Neuronal stem cell (in vitro differentiated cells): ENCODE measurements at regions not wholly inside any gene's neighbourhood (a gene's known extent, or its start where the extent isn't known, plus 50 kb on each side); places are given as distances from the start of the nearest gene placed in this dataset.

ENCODE experiments used
- DNase-seq: peaks from one replicate; pipeline ENCODE4 v3.0.0-alpha.2; 2013; ENCODE audit warnings: low spot score
- H2AFZ ChIP-seq: one replicate; pipeline ENCODE4 v1.6.1; 2013; ENCODE audit warnings: mild to moderate bottlenecking, low read length, inconsistent platforms
- H2AK5ac ChIP-seq: 2 replicates; pipeline ENCODE4 v1.6.1; 2013; ENCODE audit warnings: low read depth, mild to moderate bottlenecking, inconsistent platforms, low read length, moderate library complexity, mixed read lengths
- H2BK120ac ChIP-seq: 2 replicates; pipeline ENCODE4 v1.6.1; 2013; ENCODE audit warnings: low read depth, mild to moderate bottlenecking, inconsistent platforms, low read length, moderate library complexity, mixed read lengths
- H2BK12ac ChIP-seq: one replicate; pipeline ENCODE4 v1.6.1; 2013; ENCODE audit warnings: low read length, inconsistent platforms
- H2BK15ac ChIP-seq: 2 replicates; pipeline ENCODE4 v1.6.1; 2013; ENCODE audit warnings: mild to moderate bottlenecking, low read length, inconsistent platforms, mixed read lengths
- H2BK5ac ChIP-seq: one replicate; pipeline ENCODE4 v1.6.1; 2013; ENCODE audit warnings: inconsistent platforms, mild to moderate bottlenecking, low read length, moderate library complexity
- H3K14ac ChIP-seq: one replicate; pipeline ENCODE4 v1.6.1; 2013; ENCODE audit warnings: low read length, inconsistent platforms
- H3K18ac ChIP-seq: 2 replicates; pipeline ENCODE4 v1.6.1; 2013; ENCODE audit warnings: low read length, inconsistent platforms
- H3K23ac ChIP-seq: 2 replicates; pipeline ENCODE4 v1.6.1; 2013; ENCODE audit warnings: low read depth, mild to moderate bottlenecking, mixed read lengths, low read length, inconsistent platforms; ENCODE audit not compliant: poor library complexity
- H3K27ac ChIP-seq: replicated peaks from 3 replicates; pipeline ENCODE4 v1.5.1; 2013; ENCODE audit warnings: low read length, inconsistent platforms
- H3K27me3 ChIP-seq, 3 experiments: 2 replicates each; pipeline ENCODE4 v1.6.1; 2013; ENCODE audit warnings: low read length in 3 of 3, mild to moderate bottlenecking in 2 of 3, inconsistent platforms in 1 of 3, low read depth in 1 of 3, mixed read lengths in 1 of 3, moderate library complexity in 1 of 3; ENCODE audit not compliant: control insufficient read depth in 3 of 3, insufficient read depth in 3 of 3
- H3K36me3 ChIP-seq, 2 donors: replicated peaks in 1 of 2; 2 replicates each; pipeline ENCODE4 v1.6.1; 2013; ENCODE audit warnings: low read length in 2 of 2; ENCODE audit not compliant: control insufficient read depth in 2 of 2, insufficient read depth in 2 of 2
- H3K4ac ChIP-seq: 2 replicates; pipeline ENCODE4 v1.6.1; 2013; ENCODE audit warnings: inconsistent platforms, mild to moderate bottlenecking, low read length, moderate library complexity
- H3K4me1 ChIP-seq, 2 donors: 1 replicate in 1 of 2; 2 replicates in 1 of 2; pipeline ENCODE4 v1.6.1; 2013; ENCODE audit warnings: low read length in 2 of 2, low read depth in 1 of 2; ENCODE audit not compliant: control insufficient read depth in 2 of 2, insufficient read depth in 1 of 2
- H3K4me2 ChIP-seq: one replicate; pipeline ENCODE4 v1.6.1; 2013; ENCODE audit warnings: mild to moderate bottlenecking, low read length, inconsistent platforms; ENCODE audit not compliant: insufficient read depth, poor library complexity, severe bottlenecking
- H3K4me3 ChIP-seq, 2 donors: 2 replicates each; pipeline ENCODE4 v1.5.1; 2013; ENCODE audit warnings: low read length in 2 of 2, mild to moderate bottlenecking in 2 of 2, inconsistent platforms in 1 of 2, moderate library complexity in 1 of 2
- H3K79me1 ChIP-seq: one replicate; pipeline ENCODE4 v1.6.1; 2013; ENCODE audit warnings: low read depth, mild to moderate bottlenecking, inconsistent platforms, low read length, moderate library complexity
- H3K9ac ChIP-seq: one replicate; pipeline ENCODE4 v1.6.1; 2013; ENCODE audit warnings: mild to moderate bottlenecking, low read depth, low read length, inconsistent platforms; ENCODE audit not compliant: poor library complexity
- H3K9me3 ChIP-seq, 2 donors: replicated peaks in 1 of 2; 2 replicates each; pipeline versions ENCODE3 to v1.6.1; 2013; ENCODE audit warnings: low read length in 2 of 2, mild to moderate bottlenecking in 2 of 2, inconsistent platforms in 1 of 2, low read depth in 1 of 2, mixed read lengths in 1 of 2, moderate library complexity in 1 of 2; ENCODE audit not compliant: control insufficient read depth in 2 of 2, insufficient read depth in 1 of 2
- H4K8ac ChIP-seq: one replicate; pipeline ENCODE4 v1.6.1; 2013; ENCODE audit warnings: low read depth, mild to moderate bottlenecking, inconsistent platforms, low read length, moderate library complexity
- H4K91ac ChIP-seq: one replicate; pipeline ENCODE4 v1.6.1; 2013; ENCODE audit warnings: low read length, low read depth, mild to moderate bottlenecking, inconsistent platforms; ENCODE audit not compliant: poor library complexity
- WGBS, 2 donors: extraction: QIAGEN DNeasy Blood & Tissue Kit; methylation state at CpG; one replicate each; pipeline ENCODE4 v1.1.7; 2013; ENCODE audit warnings: missing lambda C conversion rate in 2 of 2, mixed read lengths in 1 of 2; ENCODE audit not compliant: insufficient read length in 2 of 2, insufficient replicate concordance in 1 of 2; ENCODE audit errors: extremely low coverage in 2 of 2; 5-methylcytosine and 5-hydroxymethylcytosine counted together

- Histone ChIP-seq H3K79me1 (no peaks in the 10 kb centered on the region), H2BK5ac (no peak overlapping the region), H4K8ac (no peak overlapping the region), H2AK5ac (no peak overlapping the region), H3K14ac (no peak overlapping the region), H3K27ac (no peak overlapping the region), H3K4ac (no peak overlapping the region), H3K4me3 (no peak overlapping the region), H2BK120ac (no peak overlapping the region), H3K27me3 (peaks cover 0 to 29% (median 0%) of the 10 kb centered on the region in 3 experiments), H2BK12ac (no peak overlapping the region), H3K18ac (no peak overlapping the region), H3K36me3 (no peaks in the 10 kb centered on the region), H2AFZ (peak overlapping the region; percentile 13), H3K4me2 (no peak overlapping the region), H3K9me3 (peaks cover 2 to 3% of the 10 kb centered on the region in 2 donors), H2BK15ac (no peak overlapping the region), H4K91ac (no peak overlapping the region), H3K23ac (no peak overlapping the region), H3K9ac (no peak overlapping the region), H3K4me1 (peaks cover 2 to 15% of the 10 kb centered on the region in 2 donors)
- DNase-seq = peak; percentile 53
- WGBS, 2 donors = no CpG with 5 or more reads among the region's 9 CpGs
Measured at GRCh38 chr18:10297086-10297485, 157.3 kb upstream of the APCDD1 start.

GRCh38 chr18:10298346-10298745 lies 156.1 kb upstream of the APCDD1 start:
- Histone ChIP-seq H2BK120ac (no peak overlapping the region), H2AK5ac (no peak overlapping the region), H2BK12ac (no peak overlapping the region), H2BK15ac (no peak overlapping the region), H2AFZ (no peak overlapping the region), H3K4me1 (peaks cover 2 to 15% of the 10 kb centered on the region in 2 donors), H4K91ac (no peak overlapping the region), H4K8ac (no peak overlapping the region), H3K4ac (no peak overlapping the region), H3K27ac (no peak overlapping the region), H3K9ac (no peak overlapping the region), H3K27me3 (peaks cover 0 to 29% (median 0%) of the 10 kb centered on the region in 3 experiments), H3K4me2 (no peak overlapping the region), H3K14ac (no peak overlapping the region), H3K4me3 (no peak overlapping the region), H3K36me3 (no peaks in the 10 kb centered on the region), H3K23ac (no peak overlapping the region), H3K79me1 (no peaks in the 10 kb centered on the region), H2BK5ac (no peak overlapping the region), H3K9me3 (peaks cover 2 to 3% of the 10 kb centered on the region in 2 donors), H3K18ac (no peak overlapping the region)
- no peak for DNase-seq
- WGBS, 2 donors = no CpG with 5 or more reads among the region's 8 CpGs

- H3K27ac ChIP-seq = no peak overlapping the region
Measured at GRCh38 chr18:10299643-10300042, 154.8 kb upstream of the APCDD1 start.

GRCh38 chr18:10300739-10301138 lies 153.7 kb upstream of the APCDD1 start:
- H2BK12ac ChIP-seq = no peak overlapping the region
- no peak overlapping the region for H3K4me3 ChIP-seq
- peaks cover 0 to 17% (median 0%) of the 10 kb centered on the region in 3 experiments for H3K27me3 ChIP-seq
- no peak overlapping the region for H4K91ac ChIP-seq
- H4K8ac ChIP-seq = no peak overlapping the region
- no peak overlapping the region for H3K14ac ChIP-seq
- H2BK15ac ChIP-seq = no peak overlapping the region
- WGBS, 2 donors = no CpG with 5 or more reads among the region's 7 CpGs
- H2AFZ ChIP-seq = no peak overlapping the region
- H3K23ac ChIP-seq = no peak overlapping the region
- H3K4me2 ChIP-seq = no peak overlapping the region
- no peak overlapping the region for H3K4ac ChIP-seq
- H2BK120ac ChIP-seq = no peak overlapping the region
- no peak overlapping the region for H3K27ac ChIP-seq
- no peaks in the 10 kb centered on the region for H3K79me1 ChIP-seq
- no peaks in the 10 kb centered on the region for H3K36me3 ChIP-seq
- no peak overlapping the region for H2AK5ac ChIP-seq
- no peak for DNase-seq
- H3K9me3 ChIP-seq = peaks cover 2 to 3% of the 10 kb centered on the region in 2 donors
- no peak overlapping the region for H2BK5ac ChIP-seq
- H3K4me1 ChIP-seq = peaks cover 0 to 15% of the 10 kb centered on the region in 2 donors
- no peak overlapping the region for H3K18ac ChIP-seq
- H3K9ac ChIP-seq = no peak overlapping the region

More at GRCh38 chr18:10299643-10300042, 154.8 kb upstream of the APCDD1 start:
- Histone ChIP-seq H3K4me3 (no peak overlapping the region), H3K79me1 (no peaks in the 10 kb centered on the region), H2BK15ac (no peak overlapping the region), H4K8ac (no peak overlapping the region), H4K91ac (no peak overlapping the region), H2AFZ (peak overlapping the region; percentile 33), H3K4me1 (peaks cover 0 to 15% of the 10 kb centered on the region in 2 donors), H3K4me2 (no peak overlapping the region), H3K23ac (no peak overlapping the region), H3K4ac (no peak overlapping the region), H3K14ac (no peak overlapping the region), H2BK12ac (no peak overlapping the region), H3K18ac (no peak overlapping the region), H3K36me3 (no peaks in the 10 kb centered on the region), H2BK120ac (no peak overlapping the region), H3K9me3 (peaks cover 2 to 3% of the 10 kb centered on the region in 2 donors), H2AK5ac (no peak overlapping the region), H3K27me3 (peaks cover 0 to 28% (median 0%) of the 10 kb centered on the region in 3 experiments), H3K9ac (no peak overlapping the region), H2BK5ac (no peak overlapping the region)
- no peak for DNase-seq
- no CpG with 5 or more reads among the region's 6 CpGs for WGBS, 2 donors
